HG02885 (cell line): ENCODE measurements at regions not wholly inside any gene's neighbourhood (a gene's known extent, or its start where the extent isn't known, plus 50 kb on each side); places are given as distances from the start of the nearest gene placed in this dataset.
"Not testable (repeated sequence)": the region's sequence is repeated elsewhere in the genome, so short reads cannot be mapped to it uniquely, and the experiment has no call there.

Experiments
- ATAC-seq: cut with Tn5 transposase; IDR thresholded peaks from one replicate; pipeline ENCODE4 v1.9.1; 2021; ENCODE audit warnings: mild to moderate bottlenecking; ENCODE audit not compliant: unreplicated experiment, poor library complexity

DNA sequence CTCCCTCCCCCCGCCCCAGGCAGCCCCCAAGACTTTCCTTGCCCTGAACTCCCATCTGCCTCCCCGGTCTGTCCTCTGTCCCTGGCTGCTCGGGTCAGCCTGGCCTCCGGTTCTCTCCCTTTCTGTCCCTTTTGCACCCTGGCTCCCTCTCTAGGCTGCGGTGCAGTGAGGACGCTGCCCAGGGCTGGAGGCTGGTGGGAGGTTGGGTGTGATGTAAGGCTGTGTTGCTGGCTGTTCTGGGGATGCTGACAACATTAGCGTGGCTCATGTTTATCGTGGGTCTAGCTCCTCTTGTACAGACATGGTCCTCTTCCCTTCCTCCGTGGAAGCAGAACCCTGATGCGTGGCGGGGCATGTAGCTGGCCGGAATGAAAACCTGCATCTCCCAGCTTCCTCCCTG is 357.5 kb downstream of the CNTNAP3B start:
- not testable (repeated sequence) for ATAC-seq

- ATAC-seq: not testable (repeated sequence)
Observed at GRCh38 chr9:41754822-41755221, 374.4 kb downstream of the CNTNAP3B start.

DNA sequence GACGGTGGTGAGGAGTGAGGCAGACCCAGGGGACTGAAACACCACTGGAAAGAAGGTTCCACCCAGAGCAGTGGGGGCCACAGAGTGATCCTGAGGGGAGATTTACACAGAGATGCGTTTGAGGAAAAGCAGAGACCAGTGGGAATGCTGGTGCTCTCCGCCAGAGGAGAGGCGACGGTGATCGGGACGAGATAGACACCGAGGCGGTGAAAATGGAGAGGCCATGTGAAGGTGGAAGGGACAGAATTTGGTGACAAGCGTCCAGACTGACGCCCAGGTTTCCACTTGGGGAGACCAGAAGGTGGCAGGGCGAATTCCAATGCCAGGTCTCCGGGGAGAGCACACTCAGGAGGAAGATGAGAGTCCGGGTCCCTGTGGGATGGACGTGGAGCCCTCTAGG is 374.8 kb downstream of the CNTNAP3B start:
- not testable (repeated sequence) for ATAC-seq

DNA sequence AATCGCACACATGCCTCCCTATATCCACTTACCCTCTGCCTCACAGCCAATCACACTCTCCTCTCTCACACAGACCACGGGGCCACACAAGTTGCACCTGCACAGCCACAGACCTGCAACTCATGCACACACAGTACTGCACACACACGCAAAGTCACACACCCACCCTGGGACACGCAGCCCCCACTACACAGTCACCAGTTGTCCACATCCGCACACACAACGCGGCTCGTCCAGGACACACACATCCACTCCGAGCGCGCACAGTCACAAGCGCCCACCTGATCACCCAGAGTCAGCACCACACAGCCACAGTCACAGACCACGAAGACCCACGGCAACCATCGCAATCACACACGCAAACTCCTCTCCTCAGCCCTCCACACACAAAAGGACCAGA is 387.3 kb downstream of the CNTNAP3B start:
- not testable (repeated sequence) for ATAC-seq

GRCh38 chr9:41741173-41741572 is 388.1 kb downstream of the CNTNAP3B start:
- ATAC-seq: not testable (repeated sequence)

- ATAC-seq: not testable (repeated sequence)
Observed at GRCh38 chr9:41738681-41739080, 390.5 kb downstream of the CNTNAP3B start.

GRCh38 chr9:41699190-41699589 is 430.0 kb downstream of the CNTNAP3B start:
- not testable (repeated sequence) for ATAC-seq

DNA sequence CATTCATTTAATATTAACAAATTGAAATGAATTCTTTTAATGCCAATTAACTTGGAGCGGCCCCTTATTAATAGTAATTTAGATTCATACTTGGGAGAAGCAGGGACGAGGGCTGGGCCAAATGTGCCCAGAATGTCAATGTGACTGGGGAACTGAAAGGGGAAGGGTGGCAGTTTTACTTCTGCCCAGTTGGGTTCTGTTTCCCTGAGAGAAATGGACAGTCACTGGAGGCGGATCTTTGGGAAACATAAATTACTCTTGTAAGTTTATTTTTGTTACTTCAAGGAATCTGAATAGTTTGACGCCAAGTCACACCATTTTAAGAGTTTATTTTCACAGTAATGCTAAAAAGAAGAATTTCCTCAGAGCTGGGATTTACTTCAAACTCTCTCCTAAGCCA is 432.1 kb downstream of the CNTNAP3B start:
- ATAC-seq: not testable (repeated sequence)

GRCh38 chr9:41679312-41679711 is 449.9 kb downstream of the CNTNAP3B start:
- not testable (repeated sequence) for ATAC-seq

- ATAC-seq: not testable (repeated sequence)
Observed at GRCh38 chr9:41663497-41664036, 465.7 kb downstream of the CNTNAP3B start.

- ATAC-seq: not testable (repeated sequence)
Observed at GRCh38 chr9:41658706-41659105, 469.6 kb upstream of the ZNG1F start.

DNA sequence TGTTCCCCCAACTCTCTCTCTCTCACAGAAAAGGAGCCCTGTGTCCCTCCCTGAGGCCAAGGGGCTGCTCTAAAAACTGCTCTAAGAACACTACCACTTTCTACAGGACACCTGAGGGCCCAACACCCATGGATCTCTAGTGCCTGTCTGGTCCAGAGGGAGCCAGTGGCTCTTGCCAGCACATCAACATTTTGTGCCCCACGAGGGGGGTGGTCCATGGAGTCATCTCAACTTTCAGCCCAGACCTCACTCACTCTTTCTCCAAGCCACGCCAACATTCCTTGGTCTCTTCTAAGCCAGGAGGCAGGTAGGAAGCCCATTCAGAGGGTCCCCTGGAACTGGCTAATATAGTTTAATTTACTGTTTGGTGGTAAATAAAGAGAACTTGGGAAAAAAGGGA is 469.0 kb upstream of the ZNG1F start:
- not testable (repeated sequence) for ATAC-seq

DNA sequence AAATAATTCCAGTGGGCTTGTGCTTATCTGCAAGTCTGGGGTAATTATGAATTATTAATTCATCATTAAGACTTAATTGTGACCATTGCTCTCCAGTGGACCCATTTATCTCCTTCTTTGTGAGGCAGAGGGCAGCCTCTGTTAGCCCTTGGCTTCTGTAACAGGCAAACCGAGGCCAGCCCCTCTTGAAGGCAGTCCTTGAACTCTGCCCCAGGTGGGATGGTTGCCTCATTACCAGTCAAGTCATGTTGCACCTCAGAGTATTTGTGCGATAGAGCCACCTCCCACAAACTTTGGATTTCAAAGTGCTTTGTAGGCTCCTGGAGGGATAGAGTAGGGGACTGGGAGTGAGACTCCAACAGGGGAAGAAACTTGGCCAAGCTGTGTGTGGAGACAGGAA is 468.0 kb upstream of the ZNG1F start:
- not testable (repeated sequence) for ATAC-seq

DNA sequence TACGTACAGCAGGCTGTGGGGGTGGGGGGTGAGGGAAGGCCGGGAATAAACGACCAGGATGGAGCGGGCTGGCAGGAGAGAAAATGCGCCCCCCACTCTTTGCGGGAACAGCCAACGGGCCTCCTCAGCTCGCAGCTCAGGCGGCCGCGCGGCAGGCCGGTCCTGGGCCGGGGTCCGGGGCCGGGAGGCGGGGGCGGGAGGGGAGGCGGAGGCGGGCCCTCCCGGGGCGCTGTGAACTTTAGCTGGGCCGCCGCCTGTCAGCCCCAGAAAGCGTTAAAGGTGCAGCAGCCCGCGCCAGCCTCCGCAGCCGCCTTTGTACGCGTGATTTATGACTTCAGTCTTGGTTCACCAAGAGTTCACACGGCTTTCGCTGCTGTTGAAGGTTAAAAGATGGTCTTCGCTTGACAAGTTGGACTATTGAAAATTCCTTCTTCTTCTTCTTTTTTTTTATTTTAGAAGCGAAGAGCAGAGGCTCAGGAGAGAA is 466.0 kb upstream of the ZNG1F start:
- ATAC-seq: not testable (repeated sequence)

- ATAC-seq: not testable (repeated sequence)
Observed at GRCh38 chr9:41654349-41654748, 465.2 kb upstream of the ZNG1F start.

DNA sequence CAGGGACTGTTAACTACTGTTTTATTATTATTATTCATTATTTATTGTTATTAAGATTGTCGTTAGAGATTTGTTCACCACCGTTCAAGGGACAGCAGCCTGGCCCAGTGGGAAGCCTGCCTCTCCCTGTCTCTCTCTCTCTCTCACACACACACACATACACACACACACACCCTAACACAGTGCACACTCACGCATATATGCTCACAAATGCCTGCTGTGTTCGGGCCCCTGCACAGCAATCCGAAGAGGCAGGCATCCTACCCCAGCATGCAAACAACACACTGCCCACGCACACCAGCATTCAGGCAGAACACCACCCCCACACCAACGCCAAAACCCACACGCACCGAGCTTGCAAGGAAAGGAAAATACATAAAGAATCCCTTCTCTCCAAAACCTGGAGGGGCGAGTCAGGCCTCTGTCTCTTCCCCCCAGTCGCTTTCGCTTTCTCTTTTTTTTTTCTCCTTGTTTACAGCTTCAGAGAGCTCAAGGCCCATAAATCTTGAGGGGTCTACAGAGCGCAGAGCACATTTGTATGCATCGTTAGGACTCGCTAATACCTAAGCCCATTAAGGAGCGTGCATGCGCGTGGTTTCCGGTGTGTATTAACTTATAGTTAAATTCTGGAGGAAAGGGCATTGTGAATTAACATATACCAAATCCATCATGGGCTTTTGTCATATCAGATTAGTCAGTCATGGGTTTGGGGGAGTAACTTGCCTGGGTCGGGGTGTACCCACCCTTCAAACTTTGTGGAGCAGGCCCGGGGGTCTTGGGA is 464.6 kb upstream of the ZNG1F start:
- not testable (repeated sequence) for ATAC-seq

DNA sequence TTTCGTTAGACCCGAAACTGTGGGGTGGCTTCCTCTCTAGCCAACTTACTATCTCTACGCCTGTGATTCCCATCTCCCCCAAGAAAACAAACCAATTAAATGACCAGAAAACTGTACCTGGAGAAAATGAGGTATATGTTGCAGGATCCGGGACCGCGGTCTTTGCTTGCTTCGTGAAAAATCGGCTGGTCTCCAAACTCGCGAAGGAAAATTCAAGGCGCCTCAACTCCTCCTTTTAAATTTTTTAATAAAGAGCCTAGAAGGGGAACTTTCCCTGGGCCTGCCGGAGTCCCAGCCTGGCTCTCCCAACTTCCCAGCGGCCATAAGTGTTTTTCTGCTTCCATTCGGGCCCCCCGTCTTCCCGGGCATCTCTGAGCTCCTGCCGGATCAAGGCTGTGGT is 463.7 kb upstream of the ZNG1F start:
- ATAC-seq: not testable (repeated sequence)

DNA sequence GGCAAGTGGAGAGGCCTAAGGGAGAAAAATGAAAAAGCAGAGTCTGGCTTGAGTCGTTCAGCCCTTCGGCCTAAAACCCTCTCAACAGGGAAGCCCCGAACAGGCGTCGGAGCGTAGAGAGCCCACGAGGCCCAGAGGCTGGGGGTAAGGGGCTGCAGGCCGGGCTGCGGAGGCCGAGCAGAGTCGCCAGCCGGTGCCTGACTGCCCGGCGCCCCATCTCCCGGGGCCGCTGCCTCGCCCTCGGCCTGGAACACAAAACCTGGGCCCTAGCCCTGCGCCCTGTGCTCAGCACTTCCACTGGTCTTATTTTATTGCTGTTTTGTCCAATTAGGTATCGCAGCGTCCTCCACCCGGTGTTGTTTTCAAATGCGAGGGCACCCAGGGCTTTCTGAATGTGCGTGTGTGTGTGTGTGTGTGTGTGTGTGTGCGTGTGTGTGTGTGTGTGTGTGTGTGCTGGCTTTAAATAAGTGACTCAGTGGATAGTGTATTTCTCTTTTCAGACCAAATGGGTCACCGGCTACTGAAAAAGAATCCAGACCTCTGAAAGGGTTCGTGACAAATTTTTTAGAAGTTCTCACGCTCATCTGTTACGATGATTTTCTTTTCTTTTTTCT is 463.1 kb upstream of the ZNG1F start:
- not testable (repeated sequence) for ATAC-seq

DNA sequence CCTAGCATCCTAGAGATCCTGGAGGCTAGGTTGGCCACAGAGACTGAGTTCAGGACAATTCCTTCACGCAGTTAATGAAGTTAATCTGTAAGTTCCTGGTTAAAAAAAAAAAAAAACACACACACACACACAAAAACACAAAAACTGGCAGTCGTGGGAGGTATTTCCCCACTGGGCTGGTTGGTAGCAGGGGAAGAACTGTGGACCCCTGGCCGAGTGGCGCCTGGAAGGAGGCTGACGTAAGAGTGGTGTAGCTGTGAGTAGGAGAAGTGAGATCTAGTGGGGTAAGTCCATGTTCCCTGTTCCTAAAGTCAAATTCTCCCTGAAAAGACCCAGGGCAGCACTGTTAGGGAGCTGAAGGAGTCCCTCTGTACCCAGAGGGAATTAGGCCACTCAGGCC is 461.0 kb upstream of the ZNG1F start:
- not testable (repeated sequence) for ATAC-seq

DNA sequence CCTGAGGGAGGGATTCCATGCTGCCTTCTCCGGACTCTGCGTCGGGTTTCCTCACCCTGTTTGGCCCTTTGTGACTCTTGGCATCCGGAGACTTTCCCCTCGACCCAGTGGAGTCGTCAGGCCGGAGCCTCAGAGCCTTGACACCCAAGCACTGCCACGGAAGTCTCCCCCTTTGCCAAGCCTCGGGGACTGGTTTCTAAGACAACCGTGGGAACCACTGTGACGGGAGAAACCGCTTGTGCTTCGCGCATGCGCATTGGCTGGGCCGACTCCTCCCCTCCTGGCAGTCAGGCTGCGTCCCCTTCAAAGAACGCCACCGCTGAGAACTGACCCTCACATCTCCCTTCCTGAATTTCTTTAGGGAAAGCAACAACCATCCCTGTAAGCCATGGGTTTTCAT is 459.4 kb upstream of the ZNG1F start:
- ATAC-seq: not testable (repeated sequence)

- ATAC-seq: not testable (repeated sequence)
Observed at GRCh38 chr9:41646246-41646645, 457.1 kb upstream of the ZNG1F start.
